OCI-LY3 (cell line): ENCODE measurements at regions not wholly inside any gene's neighbourhood (a gene's known extent, or its start where the extent isn't known, plus 50 kb on each side); places are given as distances from the start of the nearest gene placed in this dataset.

Experiments used
- H2AFZ ChIP-seq: fragments of 200-600, 300-600 bp; shearing (Covaris generic); 2 replicates; pipeline ENCODE4 v1.6.0; 2014; ENCODE audit warnings: antibody characterized with exemption, low read depth, low read length
- H3K27ac ChIP-seq: fragments of 200-600, 300-600 bp; sonication (generic); 2 replicates; pipeline ENCODE4 v1.5.1; 2014; ENCODE audit warnings: mild to moderate bottlenecking, low read length, moderate library complexity, mixed read lengths
- H3K27me3 ChIP-seq: fragments of 200-600, 300-600 bp; sonication (generic); 2 replicates; pipeline ENCODE4 v1.6.1; 2014; ENCODE audit warnings: low read depth, low read length, mixed read lengths
- H3K36me3 ChIP-seq: fragments of 200-600, 300-600 bp; sonication (generic); replicated peaks from 2 replicates; pipeline ENCODE3; 2014; ENCODE audit warnings: low read depth, low read length, mixed read lengths
- H3K4me1 ChIP-seq: fragments of 300-600, 200-600 bp; sonication (generic); 2 replicates; pipeline ENCODE4 v1.6.1; 2014; ENCODE audit warnings: low read length, mixed read lengths
- H3K4me2 ChIP-seq: fragments of 200-600, 300-600 bp; sonication (generic); 2 replicates; pipeline ENCODE4 v1.6.1; 2014; ENCODE audit warnings: low read length, mixed read lengths
- H3K4me3 ChIP-seq: fragments of 300-600, 200-600 bp; sonication (generic); 2 replicates; pipeline ENCODE4 v1.5.1; 2014; ENCODE audit warnings: antibody characterized with exemption, mild to moderate bottlenecking, low read length, moderate library complexity
- H3K79me2 ChIP-seq: fragments of 300-600, 200-600 bp; shearing (Covaris generic); 2 replicates; pipeline ENCODE4 v1.6.1; 2014; ENCODE audit warnings: mild to moderate bottlenecking, low read length, mixed read lengths
- H3K9ac ChIP-seq: fragments of 300-600, 200-600 bp; shearing (Covaris generic); 2 replicates; pipeline ENCODE4 v1.6.0; 2014; ENCODE audit warnings: mild to moderate bottlenecking, low read length, moderate library complexity
- H3K9me3 ChIP-seq: fragments of 200-600, 300-600 bp; shearing (Covaris generic); 2 replicates; pipeline ENCODE4 v1.6.1; 2014; ENCODE audit warnings: low read length, mixed read lengths; ENCODE audit not compliant: insufficient read depth
- H4K20me1 ChIP-seq: fragments of 200-600, 300-600 bp; sonication (generic); 2 replicates; pipeline ENCODE4 v1.6.1; 2016; ENCODE audit warnings: low read length, mixed read lengths; ENCODE audit not compliant: insufficient read depth
- CTCF ChIP-seq: fragments of 200-600, 300-600 bp; sonication (generic); IDR thresholded peaks from 2 replicates; pipeline ENCODE4 v1.5.1; 2014; ENCODE audit warnings: antibody characterized with exemption, low read length, low read depth
- EZH2phosphoT487 ChIP-seq: fragments of 200-600 bp; shearing (Covaris generic); IDR thresholded peaks from 2 replicates; pipeline ENCODE4 v1.6.1; 2018; ENCODE audit warnings: antibody characterized with exemption, mixed run types, low read depth

- Histone ChIP-seq H4K20me1 (no peaks in the 10 kb centered on the region), H3K4me2 (no peak overlapping the region), H2AFZ (no peak overlapping the region), H3K27ac (no peak overlapping the region), H3K27me3 (no peaks in the 10 kb centered on the region), H3K9ac (no peak overlapping the region), H3K9me3 (no peaks in the 10 kb centered on the region), H3K4me3 (no peak overlapping the region), H3K79me2 (no peaks in the 10 kb centered on the region), H3K4me1 (no peaks in the 10 kb centered on the region), H3K36me3 (no peaks in the 10 kb centered on the region)
- no peak for TF ChIP-seq CTCF
These were observed 937.2 kb upstream of the FLRT2 start for GRCh38 chr14:84592770-84593169.

- H3K36me3 ChIP-seq = no peaks in the 10 kb centered on the region
- TF ChIP-seq CTCF (no peak), EZH2phosphoT487 (no peak)
- H3K27me3 ChIP-seq = no peaks in the 10 kb centered on the region
- H2AFZ ChIP-seq = no peak overlapping the region
- no peak overlapping the region for H3K27ac ChIP-seq
- no peaks in the 10 kb centered on the region for H3K79me2 ChIP-seq
- H4K20me1 ChIP-seq = no peaks in the 10 kb centered on the region
- no peak overlapping the region for H3K9ac ChIP-seq
- no peak overlapping the region for H3K4me2 ChIP-seq
- no peaks in the 10 kb centered on the region for H3K9me3 ChIP-seq
- no peaks in the 10 kb centered on the region for H3K4me1 ChIP-seq
- H3K4me3 ChIP-seq = no peak overlapping the region
These were observed 919.9 kb upstream of the FLRT2 start for GRCh38 chr14:84610086-84610485.

- Histone ChIP-seq H3K9me3 (no peaks in the 10 kb centered on the region), H3K27ac (no peak overlapping the region), H4K20me1 (no peaks in the 10 kb centered on the region), H3K9ac (no peak overlapping the region), H3K4me2 (no peak overlapping the region), H2AFZ (no peak overlapping the region), H3K4me3 (no peak overlapping the region), H3K27me3 (no peaks in the 10 kb centered on the region), H3K79me2 (no peaks in the 10 kb centered on the region), H3K4me1 (no peaks in the 10 kb centered on the region), H3K36me3 (no peaks in the 10 kb centered on the region)
- TF ChIP-seq CTCF (no peak), EZH2phosphoT487 (no peak)
These were observed 907.6 kb upstream of the FLRT2 start for GRCh38 chr14:84622357-84622756.

DNA sequence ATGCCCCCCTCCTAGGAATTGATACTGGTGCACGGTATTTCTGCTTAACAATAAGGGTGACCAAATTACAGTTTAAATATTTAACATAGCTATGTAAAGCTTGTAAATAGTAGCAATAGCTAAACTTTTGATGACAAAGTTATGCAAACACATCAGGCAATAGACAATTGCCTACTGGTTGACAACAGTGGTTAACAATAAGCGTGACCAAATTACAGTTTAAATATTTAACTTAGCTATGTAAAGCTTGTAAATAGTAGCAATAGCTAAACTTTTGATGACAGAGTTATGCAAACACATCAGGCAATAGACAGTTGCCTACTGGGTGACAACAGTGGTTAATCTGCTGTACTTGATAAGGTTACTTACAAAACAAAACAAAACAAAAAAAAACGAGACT is 886.5 kb upstream of the FLRT2 start:
- H4K20me1 ChIP-seq = no peaks in the 10 kb centered on the region
- H3K36me3 ChIP-seq = no peaks in the 10 kb centered on the region
- H3K27ac ChIP-seq = no peak overlapping the region
- H3K27me3 ChIP-seq = no peaks in the 10 kb centered on the region
- no peak overlapping the region for H2AFZ ChIP-seq
- H3K4me2 ChIP-seq = no peak overlapping the region
- TF ChIP-seq EZH2phosphoT487 (no peak), CTCF (no peak)
- H3K4me1 ChIP-seq = no peaks in the 10 kb centered on the region
- no peak overlapping the region for H3K4me3 ChIP-seq
- H3K79me2 ChIP-seq = no peaks in the 10 kb centered on the region
- no peak overlapping the region for H3K9ac ChIP-seq
- no peaks in the 10 kb centered on the region for H3K9me3 ChIP-seq
